Hematopoietic multipotent progenitor cell treated with erythropoietin and hydrocortisone succinate and interleukin-3 and kit ligand, for 4 days (in vitro differentiated cells): ENCODE measurements at regions not wholly inside any gene's neighbourhood (a gene's known extent, or its start where the extent isn't known, plus 50 kb on each side); places are given as distances from the start of the nearest gene placed in this dataset.
A peak's percentile ranks its signal among the peaks of the same experiment; 100 is the strongest.

ENCODE experiments used
- DNase-seq: peaks from one replicate; pipeline ENCODE4 v3.0.0-alpha.2; 2015

DNA sequence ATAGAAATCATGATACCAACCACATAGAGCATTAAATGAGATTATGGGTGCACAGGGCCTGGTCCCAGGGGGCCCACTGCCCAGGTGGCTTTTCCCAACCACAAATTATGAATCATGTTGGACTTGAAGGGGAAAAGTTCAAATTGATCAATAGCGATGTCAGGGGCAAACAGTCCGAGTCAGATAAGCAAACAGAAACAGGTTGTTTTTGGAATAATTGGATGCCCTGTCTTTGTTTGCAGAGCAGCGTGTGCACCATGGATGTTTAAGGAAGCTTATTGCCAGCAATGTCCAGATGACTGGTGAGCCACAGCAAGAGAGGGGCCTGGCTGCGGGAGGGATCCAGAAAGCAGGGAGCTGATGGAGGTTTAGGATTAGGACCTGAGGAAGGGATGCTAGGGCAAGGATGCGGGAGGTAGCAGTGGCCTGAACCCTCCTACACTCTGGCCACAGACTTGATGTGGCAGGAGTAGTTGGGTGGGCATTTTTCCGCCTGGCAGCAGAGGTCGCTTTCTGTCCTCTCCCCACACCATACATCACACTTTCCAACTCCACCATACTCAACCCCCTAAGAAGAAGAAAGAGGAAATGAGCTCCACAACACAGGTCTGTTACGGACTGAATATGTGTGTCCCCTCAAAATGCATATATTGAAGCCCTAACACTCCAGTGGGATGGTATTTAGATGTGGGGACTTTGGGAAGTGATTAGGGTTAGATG lies 266.4 kb upstream of the RPL38 start:
- DNase-seq = no peak

DNA sequence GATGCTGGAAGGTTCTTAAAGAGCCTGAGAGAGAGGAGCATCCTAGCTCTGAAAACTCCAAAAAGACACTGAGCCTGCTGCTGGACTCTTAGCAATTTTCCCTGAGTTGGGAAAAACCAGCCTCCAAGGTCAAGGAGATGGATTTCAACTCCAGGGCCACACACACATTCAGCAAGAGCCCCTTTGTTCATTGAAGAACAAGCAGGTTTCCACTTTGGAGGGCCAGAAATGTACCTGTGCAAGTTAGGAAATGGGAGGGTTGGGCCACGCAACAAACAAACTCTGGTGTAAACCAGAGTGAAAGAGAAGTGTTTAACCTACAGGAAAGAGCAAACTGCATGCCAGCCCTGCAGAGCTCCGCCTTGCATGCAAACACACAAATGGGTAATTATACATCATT lies 264.8 kb upstream of the RPL38 start:
- DNase-seq = no peak

DNA sequence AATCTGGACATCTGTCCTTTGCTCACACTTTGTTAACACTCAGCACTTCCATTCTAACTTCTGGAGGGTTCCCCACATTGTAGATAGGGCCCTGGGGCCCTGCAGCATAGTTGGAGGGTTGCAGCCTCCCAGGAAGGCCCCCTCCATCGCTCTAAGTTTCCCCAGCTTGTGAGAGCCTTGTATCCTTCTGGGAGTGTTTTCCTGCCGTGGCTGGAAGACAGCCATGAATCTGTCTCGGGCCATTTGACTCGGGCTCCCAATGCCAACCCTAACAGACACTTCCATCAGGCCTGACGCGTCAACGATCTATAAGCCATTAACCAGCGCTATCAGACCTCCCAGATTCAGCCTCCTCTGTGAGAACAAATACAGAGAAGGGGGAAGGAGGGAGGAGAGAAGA lies 263.7 kb upstream of the RPL38 start:
- DNase-seq = no peak

DNA sequence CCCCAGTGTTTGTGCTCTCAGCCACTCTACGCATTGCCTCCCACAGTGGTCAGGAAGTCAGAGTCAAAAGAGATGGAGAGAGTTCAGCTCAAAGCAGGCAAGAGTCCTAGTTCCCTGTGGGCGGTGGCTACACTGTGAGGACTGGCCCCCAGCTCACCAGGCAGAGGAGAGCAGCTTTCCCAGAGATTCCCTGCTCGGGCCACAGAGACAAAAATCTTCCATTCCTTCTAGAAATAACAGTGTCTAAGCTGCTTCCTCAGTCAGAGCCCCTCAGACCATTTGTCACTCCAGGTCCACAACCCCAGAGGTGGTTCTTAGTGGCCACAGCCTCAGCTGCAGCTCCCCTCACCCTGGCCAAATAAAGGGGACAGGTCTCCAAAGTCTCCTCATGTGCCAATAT lies 263.0 kb upstream of the RPL38 start:
- no peak for DNase-seq

DNA sequence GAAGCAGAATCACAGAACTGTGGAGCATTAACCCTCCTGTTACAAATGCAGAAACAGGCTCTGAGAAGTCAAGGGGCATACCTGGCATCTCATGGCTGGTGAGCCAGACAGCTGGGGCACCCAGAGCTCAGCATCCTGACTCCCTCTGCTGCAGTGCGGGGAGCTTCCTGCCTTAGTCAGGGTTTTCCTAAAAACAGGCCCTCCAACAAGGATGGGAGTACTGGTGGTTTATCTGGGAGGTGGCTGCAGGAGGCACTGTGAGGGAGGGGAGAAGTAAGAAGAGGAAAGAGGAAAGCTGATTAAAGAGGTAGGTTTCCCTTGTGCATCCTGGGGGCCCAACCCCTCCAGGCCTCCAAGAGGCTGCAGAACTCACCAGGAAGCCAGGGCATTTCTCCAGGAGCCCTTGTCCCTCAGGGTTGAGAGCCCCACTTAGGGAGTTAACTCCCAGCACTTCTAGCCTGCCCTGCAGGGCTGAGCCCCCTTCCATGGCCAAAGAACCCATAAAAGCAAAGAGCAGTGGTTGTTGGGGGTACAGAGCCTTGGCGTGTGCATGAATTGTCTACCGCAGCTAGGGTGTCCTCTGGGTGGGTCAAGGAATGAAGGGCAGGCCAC lies 261.5 kb upstream of the RPL38 start:
- DNase-seq = no peak

DNA sequence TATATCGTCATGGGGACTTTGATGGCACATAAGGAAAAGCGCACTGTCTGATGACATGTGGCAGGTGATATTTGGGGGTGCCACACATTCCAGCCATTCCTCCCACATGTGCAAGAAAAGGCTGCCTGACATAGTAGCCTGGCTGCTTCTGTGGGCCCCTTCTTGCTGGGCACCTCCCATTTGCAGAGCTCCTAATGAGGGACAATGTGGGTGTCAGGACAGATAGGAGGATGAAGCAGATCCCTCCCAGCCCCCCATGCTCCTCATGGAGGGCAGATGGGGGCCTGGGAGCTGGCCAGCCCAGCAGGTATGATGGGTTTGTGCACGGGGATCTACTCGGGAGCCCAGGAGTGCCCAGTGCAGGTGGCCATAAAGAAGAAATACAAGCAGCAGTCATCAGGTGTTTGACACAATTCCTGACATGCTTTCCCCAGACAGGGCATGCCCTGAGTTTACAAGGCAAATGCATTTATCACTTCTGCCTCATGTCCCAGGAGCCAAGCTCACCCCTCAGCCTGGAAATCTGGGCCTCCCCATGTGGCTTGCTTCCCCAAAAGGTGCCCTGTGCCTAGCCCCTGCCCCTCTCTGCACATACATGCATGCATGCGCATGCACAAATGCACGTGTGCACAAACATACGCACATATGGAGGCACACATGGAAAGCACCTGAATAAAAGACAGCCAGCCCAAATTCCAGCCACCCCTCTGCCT lies 260.6 kb upstream of the RPL38 start:
- no peak for DNase-seq

DNA sequence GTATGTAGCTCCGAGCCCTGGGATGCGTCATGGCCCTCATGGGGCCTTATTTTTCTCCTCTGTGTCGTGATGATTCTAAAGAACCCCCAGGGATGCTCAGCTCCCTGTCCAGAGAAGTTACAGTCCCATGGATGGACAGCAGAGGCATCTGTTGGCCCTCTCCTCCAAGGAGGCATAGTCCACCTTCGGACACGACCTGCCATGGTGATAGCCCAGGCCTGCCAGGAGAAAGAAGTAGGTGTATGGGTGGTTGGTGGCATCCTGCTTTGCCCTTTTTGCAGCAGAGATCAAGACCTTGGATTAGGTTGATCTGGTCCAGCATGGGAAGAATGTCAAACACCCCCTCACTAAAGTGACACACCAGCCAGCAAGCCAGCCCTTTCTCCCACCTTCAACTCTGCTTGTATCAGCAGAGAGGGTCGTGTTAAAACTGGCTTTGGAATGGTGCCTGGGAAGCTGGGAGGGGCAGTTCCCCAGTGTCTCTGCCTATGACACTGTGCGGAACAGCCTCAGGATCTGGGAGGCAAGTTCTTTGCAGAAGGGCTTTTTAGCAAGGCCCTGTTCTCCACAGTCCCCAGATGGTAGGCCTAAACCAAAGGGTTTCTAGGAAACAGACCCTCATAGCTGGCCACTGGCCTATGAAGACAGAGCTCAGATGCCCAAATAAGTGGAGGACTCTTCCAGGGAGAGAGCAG lies 259.9 kb upstream of the RPL38 start:
- DNase-seq = no peak

DNA sequence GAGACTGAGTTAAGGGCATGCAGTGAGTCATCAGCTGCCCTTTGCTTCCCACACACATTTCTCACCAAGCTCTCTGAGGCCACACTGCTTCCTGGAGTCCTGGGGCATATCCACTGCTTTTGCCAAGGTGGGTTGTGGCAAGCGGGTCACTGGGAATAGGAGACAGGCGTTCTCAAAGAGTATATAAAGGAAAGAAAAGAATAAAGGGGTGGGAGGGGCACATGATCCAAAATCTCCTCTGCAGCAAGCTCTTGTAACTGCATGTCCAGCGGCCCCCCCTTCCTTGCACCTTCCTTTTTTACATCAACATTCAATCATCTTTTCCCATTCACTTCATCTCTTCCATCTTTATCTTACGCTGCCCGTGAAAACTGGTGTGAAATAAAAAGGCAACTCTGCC lies 259.1 kb upstream of the RPL38 start:
- DNase-seq = no peak

DNA sequence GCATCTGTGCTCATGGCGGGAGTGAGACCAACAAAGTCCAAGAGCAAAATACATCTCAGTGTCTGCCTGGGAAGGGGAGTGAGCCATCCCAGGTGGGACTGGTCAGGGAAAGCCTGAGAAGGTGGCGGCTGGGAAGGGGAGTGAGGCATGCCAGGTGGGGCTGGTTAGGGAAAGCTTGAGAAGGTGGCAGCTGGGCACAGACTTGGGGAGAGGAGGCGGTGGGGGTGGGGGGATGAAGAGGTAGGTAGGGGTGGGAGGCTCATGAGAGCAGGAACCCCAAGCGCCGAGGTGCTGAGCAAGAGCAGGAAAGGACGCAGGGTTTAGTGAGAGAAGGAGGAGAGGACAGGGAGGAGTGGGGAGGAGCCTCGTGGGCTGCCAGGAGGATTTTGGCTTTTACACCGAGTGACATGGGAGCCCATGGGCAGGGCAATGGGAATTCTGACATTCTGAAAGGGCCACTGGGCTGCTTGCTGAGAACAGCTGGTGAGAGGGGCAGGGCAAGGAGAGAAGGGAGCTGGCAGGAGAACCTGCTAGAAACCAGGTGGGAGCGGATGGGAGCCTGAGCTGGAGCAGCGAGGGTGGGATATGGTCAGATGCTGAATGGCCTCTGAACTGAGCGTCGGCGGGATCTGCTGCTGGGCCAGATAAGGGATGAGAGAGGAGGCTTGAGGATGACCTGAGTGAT lies 256.1 kb upstream of the RPL38 start:
- DNase-seq = no peak

DNA sequence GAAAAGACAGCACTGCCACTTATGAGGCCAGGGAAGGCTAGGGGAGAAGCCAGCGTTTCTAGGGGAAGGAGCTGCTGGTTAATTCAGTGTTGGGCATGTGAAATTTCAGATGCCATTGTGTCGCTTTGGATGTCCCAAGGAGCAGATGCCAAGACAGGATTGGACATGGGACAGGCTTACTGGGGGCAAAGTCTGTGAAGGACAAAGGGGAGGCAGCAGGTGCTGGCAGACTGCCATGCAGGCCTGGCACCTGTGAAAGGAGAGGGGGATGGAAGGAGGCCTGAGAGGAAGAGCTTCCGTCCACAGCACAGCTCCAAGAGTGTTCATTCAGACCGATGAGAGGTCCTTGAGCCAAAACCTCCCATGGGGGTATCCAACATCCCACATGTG lies 255.5 kb upstream of the RPL38 start:
- DNase-seq = no peak

DNA sequence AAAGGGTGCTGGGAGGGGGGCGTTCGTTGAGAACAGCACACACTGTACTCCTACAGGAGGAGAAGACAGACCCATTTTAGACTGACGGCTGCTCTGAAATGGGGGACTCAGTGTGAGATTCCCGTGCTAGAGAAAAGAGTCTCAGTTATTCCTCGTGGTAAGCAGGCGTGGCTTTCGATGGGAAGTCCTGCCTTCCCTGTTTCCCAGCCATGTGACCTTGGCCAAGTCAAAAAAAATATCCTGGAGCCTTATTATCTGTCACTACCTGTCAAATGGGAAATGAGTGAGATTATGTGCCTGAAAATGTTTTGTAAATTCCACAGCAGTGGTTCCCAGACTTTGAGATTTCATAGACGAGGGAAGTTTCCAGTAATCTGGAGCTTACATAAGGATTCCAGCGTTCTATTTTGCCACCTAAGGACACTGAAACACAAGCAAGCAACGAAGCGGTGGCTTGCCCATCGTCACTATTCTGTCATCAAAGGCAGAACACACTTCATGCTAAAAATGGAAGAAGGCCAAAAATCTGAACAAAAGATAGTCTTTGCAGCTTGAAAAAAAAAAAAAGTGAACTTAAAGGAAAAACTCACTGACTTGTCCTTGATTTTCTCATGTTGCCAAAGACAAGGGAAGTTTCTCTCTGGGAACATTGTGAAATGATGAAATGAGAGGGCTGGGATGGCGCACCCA lies 253.4 kb upstream of the RPL38 start:
- DNase-seq = no peak

DNA sequence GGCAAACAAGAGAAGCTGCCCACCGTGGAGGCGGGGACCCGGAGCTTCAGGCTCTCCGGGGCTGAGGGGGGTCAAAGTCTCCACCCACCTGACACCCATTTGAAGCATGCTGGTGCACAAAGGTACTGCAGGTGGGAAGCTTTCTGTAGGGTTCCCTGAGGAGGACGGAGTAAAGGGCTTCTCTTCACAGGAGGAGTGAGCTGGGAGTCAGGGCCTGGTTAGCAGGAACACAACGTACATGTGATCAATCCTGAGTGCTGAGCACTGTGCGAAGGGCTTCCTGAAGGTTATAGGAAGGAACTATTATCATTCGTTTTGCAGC lies 252.9 kb upstream of the RPL38 start:
- DNase-seq = no peak

DNA sequence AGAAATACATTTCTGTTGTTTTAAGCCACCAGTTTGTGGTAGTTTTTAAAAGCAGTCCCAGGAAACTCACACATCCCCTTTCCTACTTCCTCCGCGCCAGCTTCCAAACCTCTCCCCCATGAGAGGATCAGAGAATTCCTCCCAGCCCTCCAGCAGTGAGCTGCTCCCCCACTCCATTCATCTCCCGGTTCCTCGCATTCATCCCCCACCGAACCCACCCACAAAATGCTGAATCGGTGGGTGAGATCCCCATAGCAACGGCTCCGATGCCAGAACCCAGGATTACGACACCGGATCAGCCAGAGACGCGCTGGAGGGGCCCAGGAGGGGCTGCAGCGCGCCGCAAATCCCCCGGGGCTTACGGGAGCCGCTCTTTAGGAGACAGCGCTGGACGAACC lies 251.4 kb upstream of the RPL38 start:
- DNase-seq = no peak

DNA sequence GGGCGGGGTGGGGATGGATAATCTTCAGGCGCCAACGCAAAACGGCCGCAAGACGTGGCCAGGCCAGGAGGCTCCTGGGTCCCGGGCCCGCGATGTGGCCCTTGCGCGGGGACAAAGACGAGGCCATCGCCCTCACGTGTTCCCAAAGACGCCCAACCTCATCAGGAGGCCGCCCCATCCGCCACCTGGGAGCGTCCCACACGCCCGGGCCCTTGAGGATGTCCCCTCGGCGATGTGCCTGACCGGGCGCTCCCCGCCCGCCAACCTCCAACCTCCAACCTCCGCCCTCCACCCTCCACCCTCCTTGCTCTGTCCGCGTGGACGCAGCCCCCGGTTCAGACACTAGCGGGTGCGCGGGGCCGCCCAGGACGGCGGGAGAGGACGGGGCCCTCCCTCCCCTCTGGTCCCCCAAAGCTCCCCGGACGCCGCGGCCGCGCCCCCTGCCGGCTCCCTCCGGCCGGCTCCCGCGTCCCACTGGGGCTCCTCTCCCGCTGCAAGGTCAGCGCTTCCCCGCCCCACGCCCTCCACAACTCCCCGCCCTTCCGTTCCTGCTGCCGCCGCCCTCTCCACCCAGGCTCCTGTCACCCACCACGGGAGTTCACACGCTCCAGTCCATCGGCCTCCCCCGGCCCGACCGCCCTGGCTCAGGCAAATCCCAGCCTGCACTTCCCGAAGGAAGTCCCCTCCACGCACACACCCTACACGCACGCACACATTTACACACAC lies 250.8 kb upstream of the RPL38 start:
- DNase-seq = peak; percentile 72

DNA sequence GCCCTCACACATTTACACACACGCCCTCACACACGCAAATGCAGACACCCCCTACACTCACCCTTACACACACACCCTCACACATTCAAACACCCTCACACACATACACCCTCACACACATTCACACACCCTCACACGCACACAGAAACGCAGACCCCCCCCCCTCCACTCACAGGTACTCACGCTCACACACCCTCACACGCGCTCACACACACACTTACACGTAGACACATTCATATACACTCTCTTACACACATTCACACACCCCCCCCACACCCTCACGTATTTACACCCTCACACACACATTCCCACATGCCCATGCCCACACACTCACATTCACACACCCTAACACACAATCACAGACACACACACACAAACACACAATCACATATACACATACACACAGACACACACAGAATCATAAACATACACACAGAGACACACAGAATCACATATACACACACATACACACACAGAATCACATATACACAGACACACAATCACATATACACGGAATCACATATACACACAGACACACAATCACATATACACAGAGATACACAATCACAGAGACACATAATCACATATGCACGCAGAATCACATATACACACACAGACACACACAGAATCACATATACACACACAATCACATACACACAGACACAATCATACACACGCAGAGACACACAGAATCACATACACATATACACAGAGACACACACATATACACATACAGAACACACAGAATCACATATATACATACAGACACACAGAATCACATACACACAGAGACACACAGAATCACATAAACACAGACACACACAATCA lies 250.1 kb upstream of the RPL38 start:
- DNase-seq = no peak

DNA sequence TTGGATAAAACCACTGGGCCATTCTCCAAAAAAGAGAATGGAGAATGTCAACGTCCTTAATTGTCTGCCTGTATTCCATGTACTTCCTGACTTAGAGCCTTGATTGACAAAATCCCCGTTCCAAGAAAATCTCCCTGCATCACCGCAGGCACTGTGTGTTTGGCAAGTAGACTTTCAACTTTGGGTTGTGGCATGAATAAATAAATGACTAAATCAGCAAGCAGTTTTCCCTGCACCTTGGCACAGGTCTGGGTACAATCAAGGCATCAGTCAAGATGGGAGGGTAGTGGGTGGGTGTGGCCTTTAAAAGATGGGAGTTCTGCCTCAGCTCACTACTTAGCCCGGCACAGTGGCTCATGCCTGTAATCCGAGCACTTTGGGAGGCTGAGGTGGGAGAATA lies 248.5 kb upstream of the RPL38 start:
- no peak for DNase-seq

DNA sequence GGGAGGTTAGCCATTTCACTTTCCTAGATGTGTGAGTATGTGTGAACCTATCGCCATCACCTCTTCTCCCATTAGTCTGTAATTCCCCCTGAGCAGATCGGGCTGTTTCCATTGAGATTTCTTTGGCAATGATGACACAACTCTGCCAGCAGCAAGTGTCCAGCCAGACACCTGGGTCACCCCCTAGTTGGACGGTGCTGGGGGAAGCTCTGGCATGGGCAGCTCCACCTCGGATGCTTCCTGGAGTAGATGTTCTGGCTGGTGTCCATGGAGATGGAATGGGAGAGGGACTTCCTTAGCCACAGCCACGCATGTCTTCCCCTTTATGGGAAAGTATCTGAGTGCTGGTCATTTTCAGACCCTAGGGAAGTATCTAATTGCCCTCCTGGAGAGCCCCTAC lies 247.9 kb upstream of the RPL38 start:
- DNase-seq = no peak

DNA sequence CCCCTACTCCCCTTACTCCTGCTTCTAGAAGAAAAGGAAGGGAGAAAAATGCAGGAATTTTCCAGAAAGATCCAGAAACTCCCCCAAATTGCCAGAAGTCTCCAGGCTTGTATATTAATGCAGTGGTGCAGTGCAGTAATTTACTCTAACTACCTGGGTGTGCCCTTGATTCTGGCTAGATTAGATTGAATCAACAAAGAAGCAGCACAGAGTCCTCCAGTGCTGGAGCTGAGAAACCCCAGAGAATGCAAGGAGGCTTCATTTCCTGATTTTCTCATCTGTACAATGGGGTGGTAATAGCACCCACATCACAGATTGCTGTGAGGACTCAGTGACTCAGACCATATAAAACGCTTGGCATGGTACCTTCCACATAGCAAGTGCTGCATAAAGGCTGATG lies 247.3 kb upstream of the RPL38 start:
- DNase-seq = no peak

DNA sequence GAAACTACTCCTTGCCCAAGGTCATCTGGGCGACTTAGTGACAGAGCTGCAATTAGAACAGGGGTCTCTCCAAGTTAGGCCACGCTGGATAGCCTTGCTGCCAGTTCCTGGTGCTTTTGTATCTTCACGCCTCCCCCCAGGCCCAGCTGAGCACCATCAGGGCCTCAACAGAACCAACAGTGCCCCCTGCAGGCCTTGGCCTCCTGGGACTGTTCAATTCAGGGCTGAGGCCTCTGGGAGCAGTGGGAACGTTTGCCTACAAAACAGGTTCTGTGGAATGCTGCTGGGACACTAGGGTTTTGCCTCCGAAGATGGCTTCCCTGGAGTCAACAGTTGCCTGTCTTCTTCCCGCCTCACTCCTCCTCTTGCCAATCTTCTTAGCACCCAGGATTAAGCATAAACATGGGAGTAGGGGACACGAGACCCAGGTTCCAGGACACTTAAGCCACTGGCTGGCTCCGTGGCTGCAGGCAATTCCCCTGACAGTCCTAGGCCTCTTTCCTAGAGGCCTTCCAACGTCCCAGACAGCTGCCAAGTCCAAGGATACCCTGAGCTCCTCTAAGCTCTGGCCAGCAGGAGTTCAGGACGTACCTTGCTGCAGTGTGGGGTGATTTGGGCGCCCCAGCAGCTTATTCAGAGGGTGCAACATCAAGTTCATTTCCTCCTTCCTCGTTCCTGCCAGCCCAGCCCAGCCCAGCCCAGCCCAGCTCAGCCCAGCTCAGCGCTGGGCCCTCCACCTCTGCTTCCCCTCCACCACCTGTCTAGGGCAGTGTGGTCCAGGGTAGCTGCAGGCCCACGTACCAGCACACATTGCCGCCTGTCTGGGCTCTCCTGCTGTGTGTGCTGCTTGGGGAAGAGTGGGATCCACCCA lies 246.6 kb upstream of the RPL38 start:
- peak; percentile 70 for DNase-seq

DNA sequence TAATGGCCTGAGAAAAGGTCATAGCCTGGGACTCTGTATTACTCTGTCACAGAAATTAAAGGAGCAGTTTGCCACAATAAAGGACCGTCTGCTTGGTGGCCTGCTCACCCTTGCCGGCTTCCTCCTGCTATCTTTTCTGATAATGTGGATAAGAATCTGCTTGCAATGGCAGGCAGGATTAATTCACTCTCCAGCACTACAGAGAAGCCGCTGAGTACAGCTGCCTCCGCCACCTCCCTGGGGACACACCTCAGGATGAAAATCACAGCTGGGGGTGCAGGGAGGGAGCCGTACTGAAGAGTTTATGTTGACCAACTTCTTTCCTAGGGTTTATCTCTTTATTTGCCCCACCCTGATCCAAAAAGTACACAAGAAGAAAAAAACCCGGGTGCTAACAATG lies 245.9 kb upstream of the RPL38 start:
- DNase-seq = no peak
